A673 (cell line): ENCODE measurements at regions not wholly inside any gene's neighbourhood (a gene's known extent, or its start where the extent isn't known, plus 50 kb on each side); places are given as distances from the start of the nearest gene placed in this dataset.
A peak's percentile ranks its signal among the peaks of the same experiment; 100 is the strongest.

Experiments
- BruUV-seq: library from RNA; stranded (reverse); fragments of 400-500 nt; replicated peaks from 2 replicates; lab custom pipeline; 2021; lab: Mats Ljungman, UMichigan
- CTCF ChIA-PET: fragments of 300-600 bp; sonication (Branson Sonifier 250); formaldehyde crosslinking; loops from one replicate; lab custom pipeline; 2022; ENCODE audit warnings: antibody characterized with exemption; lab: Charles Lee
- POLR2A ChIA-PET: fragments of 300-600 bp; sonication (Branson Sonifier 250); formaldehyde crosslinking; loops from one replicate; lab custom pipeline; 2022; ENCODE audit warnings: antibody characterized with exemption; ENCODE audit not compliant: low non-redundant PET; lab: Charles Lee
- DNase-seq: peaks from one replicate; pipeline ENCODE4 v3.0.0-alpha.2; 2015; ENCODE audit warnings: low spot score
- H3K27ac ChIP-seq: fragments of 200-600 bp; sonication (generic); 2 replicates; pipeline ENCODE4 v1.5.1; 2016; ENCODE audit warnings: mixed run types, low read depth, mild to moderate bottlenecking, mixed read lengths, antibody characterized with exemption, low read length; ENCODE audit not compliant: poor library complexity, severe bottlenecking
- H3K27me3 ChIP-seq: fragments of 200-600 bp; sonication (generic); replicated peaks from 2 replicates; pipeline ENCODE4 v1.6.1; 2017; ENCODE audit warnings: mixed run types, low read depth, mild to moderate bottlenecking, mixed read lengths, antibody characterized with exemption, low read length; ENCODE audit not compliant: insufficient read depth, poor library complexity
- H3K36me3 ChIP-seq: fragments of 200-600 bp; sonication (generic); 2 replicates; pipeline ENCODE4 v1.6.1; 2016; ENCODE audit warnings: mixed run types, mild to moderate bottlenecking, mixed read lengths, antibody characterized with exemption, low read length; ENCODE audit not compliant: insufficient read depth, poor library complexity, severe bottlenecking
- H3K4me1 ChIP-seq: fragments of 200-600 bp; sonication (generic); 2 replicates; pipeline ENCODE4 v1.6.1; 2017; ENCODE audit warnings: mixed run types, mild to moderate bottlenecking, mixed read lengths, antibody characterized with exemption, low read length; ENCODE audit not compliant: insufficient read depth, poor library complexity, severe bottlenecking
- H3K4me3 ChIP-seq: fragments of 200-600 bp; sonication (generic); 2 replicates; pipeline ENCODE4 v1.5.1; 2016; ENCODE audit warnings: low read depth, mixed run types, mild to moderate bottlenecking, mixed read lengths, low read length; ENCODE audit not compliant: poor library complexity, severe bottlenecking
- H3K9me3 ChIP-seq: fragments of 200-600 bp; sonication (generic); 2 replicates; pipeline ENCODE4 v1.6.1; 2016; ENCODE audit warnings: mixed run types, low read depth, mild to moderate bottlenecking, mixed read lengths, antibody characterized with exemption, low read length; ENCODE audit not compliant: poor library complexity, severe bottlenecking
- CTCF ChIP-seq: fragments of 300-800, 200-600 bp; sonication (generic); conservative IDR thresholded peaks from 2 replicates; pipeline ENCODE4 v1.5.1; 2017; ENCODE audit warnings: low read depth, mild to moderate bottlenecking, antibody characterized with exemption, low read length, moderate library complexity, mixed read lengths
- EZH2 ChIP-seq: fragments of 200-600 bp; sonication (generic); IDR thresholded peaks from 2 replicates; pipeline ENCODE4 v1.6.1; 2017; ENCODE audit warnings: borderline replicate concordance, low read depth, mild to moderate bottlenecking, mixed read lengths, antibody characterized with exemption, low read length; ENCODE audit not compliant: poor library complexity, severe bottlenecking
- intact Hi-C: fragments of 100-400 bp; cut with micrococcal nuclease; formaldehyde crosslinking; loops from one replicate; pipeline ENCODE4 v1.10.0; 2022; ENCODE audit not compliant: unreplicated experiment

DNA sequence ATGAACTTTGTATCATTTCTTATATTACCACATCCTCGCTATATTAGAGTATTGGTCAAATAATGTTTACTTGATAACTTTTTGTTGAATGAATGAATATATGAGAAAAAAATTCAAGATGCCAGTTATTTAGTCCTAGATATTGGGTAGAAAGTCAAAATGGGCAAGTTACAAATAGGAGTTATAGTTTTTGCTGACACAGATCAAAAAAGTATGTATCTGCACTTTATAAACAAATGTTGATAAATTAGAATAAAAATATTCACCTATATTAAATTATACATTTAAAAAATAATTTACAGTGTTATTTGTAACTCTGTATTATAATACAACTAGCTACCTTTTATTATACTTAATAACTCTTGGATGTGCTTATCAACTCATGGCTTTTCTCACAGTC is 57.8 kb upstream of the NDST4 start:
- Histone ChIP-seq H3K27ac (no peak overlapping the region), H3K4me3 (no peak overlapping the region), H3K27me3 (no peaks in the 10 kb centered on the region), H3K36me3 (no peaks in the 10 kb centered on the region), H3K9me3 (no peaks in the 10 kb centered on the region), H3K4me1 (no peaks in the 10 kb centered on the region)
- CTCF ChIA-PET, result no interaction called here
- intact Hi-C loops, result no loop called here
- POLR2A ChIA-PET, result no interaction called here
- BruUV-seq, result no TSS peak
- TF ChIP-seq EZH2 (no peak), CTCF (no peak)
- no peak for DNase-seq

GRCh38 chr4:115165503-115165902 is 52.1 kb upstream of the NDST4 start:
- intact Hi-C loops, result no loop called here
- Histone ChIP-seq H3K9me3 (no peaks in the 10 kb centered on the region), H3K27ac (peak overlapping the region; percentile 36), H3K27me3 (no peaks in the 10 kb centered on the region), H3K36me3 (no peaks in the 10 kb centered on the region), H3K4me1 (peaks cover 6% of the 10 kb centered on the region), H3K4me3 (no peak overlapping the region)
- ChIA-PET CTCF (no interaction called here), POLR2A (no interaction called here)
- no peak for TF ChIP-seq EZH2
- TF ChIP-seq CTCF, result no peak
- DNase-seq, result peak; percentile 59
- no TSS peak for BruUV-seq
